ENCODE measurements at regions not wholly inside any gene's neighbourhood (a gene's known extent, or its start where the extent isn't known, plus 50 kb on each side); places are given as distances from the start of the nearest gene placed in this dataset.
"Not testable (repeated sequence)": the region's sequence is repeated elsewhere in the genome, so short reads cannot be mapped to it uniquely, and the experiment has no call there.

- Histone ChIP-seq H3K4me1 (ENCODE audit: insufficient read depth, low read length) (no peaks in the 10 kb centered on the region), H3K36me3 (ENCODE audit: insufficient read depth, low read length) (no peaks in the 10 kb centered on the region), H3K9me3 (ENCODE audit: low read depth, low read length) (no peaks in the 10 kb centered on the region), H2AFZ (ENCODE audit: low read length) (no peak overlapping the region), H3K27ac (ENCODE audit: low read depth, low read length) (no peak overlapping the region), H4K20me1 (ENCODE audit: insufficient read depth, low read length) (no peaks in the 10 kb centered on the region), H3K4me2 (ENCODE audit: insufficient read depth, low read length) (no peak overlapping the region), H3K27me3 (ENCODE audit: insufficient read depth, low read length) (no peaks in the 10 kb centered on the region), H3K4me3 (ENCODE audit: insufficient read depth, low read length) (no peak overlapping the region), H3K79me2 (ENCODE audit: insufficient read depth, low read length) (no peaks in the 10 kb centered on the region)
- no peak for DNase-seq (ENCODE audit: insufficient read length, low spot score, missing footprints)
- TF ChIP-seq CTCF (IDR thresholded peaks at IDR 0.05; ENCODE audit: extremely low read depth, low read depth, low read length) = no peak
These were observed 906.8 kb upstream of the SPRY2 start for GRCh38 chr13:81247711-81248110.

DNA sequence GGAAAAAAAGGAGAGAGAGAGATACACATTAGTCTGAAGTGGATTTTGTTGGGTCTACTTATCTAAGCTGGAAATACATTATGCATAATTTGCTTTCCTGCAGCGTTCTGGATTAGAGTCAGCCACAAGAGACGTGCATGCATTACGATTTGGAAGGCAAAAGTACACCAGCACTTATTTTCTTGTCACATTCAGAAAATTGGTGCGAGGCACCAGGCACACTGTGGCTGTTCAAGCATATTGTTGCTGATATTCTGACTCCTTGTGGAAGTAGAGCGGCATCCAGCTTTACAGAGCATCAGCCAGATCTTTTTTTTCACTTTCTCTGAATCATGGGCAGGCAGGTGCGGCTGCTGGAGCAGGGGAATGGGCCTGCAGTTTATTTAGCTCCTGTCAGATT, 905.6 kb upstream of the SPRY2 start:
- no peaks in the 10 kb centered on the region for H3K27me3 ChIP-seq (ENCODE audit: insufficient read depth, low read length)
- no peak overlapping the region for H3K27ac ChIP-seq (ENCODE audit: low read depth, low read length)
- no peak for TF ChIP-seq CTCF (IDR thresholded peaks at IDR 0.05; ENCODE audit: extremely low read depth, low read depth, low read length)
- H4K20me1 ChIP-seq (ENCODE audit: insufficient read depth, low read length) = no peaks in the 10 kb centered on the region
- no peak overlapping the region for H3K4me3 ChIP-seq (ENCODE audit: insufficient read depth, low read length)
- H3K36me3 ChIP-seq (ENCODE audit: insufficient read depth, low read length) = no peaks in the 10 kb centered on the region
- H3K79me2 ChIP-seq (ENCODE audit: insufficient read depth, low read length) = no peaks in the 10 kb centered on the region
- no peak overlapping the region for H2AFZ ChIP-seq (ENCODE audit: low read length)
- no peaks in the 10 kb centered on the region for H3K9me3 ChIP-seq (ENCODE audit: low read depth, low read length)
- no peaks in the 10 kb centered on the region for H3K4me1 ChIP-seq (ENCODE audit: insufficient read depth, low read length)
- no peak for DNase-seq (ENCODE audit: insufficient read length, low spot score, missing footprints)
- no peak overlapping the region for H3K4me2 ChIP-seq (ENCODE audit: insufficient read depth, low read length)

GRCh38 chr13:81244011-81244410, 903.1 kb upstream of the SPRY2 start:
- no peak for TF ChIP-seq CTCF (IDR thresholded peaks at IDR 0.05; ENCODE audit: extremely low read depth, low read depth, low read length)
- Histone ChIP-seq H3K4me2 (ENCODE audit: insufficient read depth, low read length) (no peak overlapping the region), H3K4me1 (ENCODE audit: insufficient read depth, low read length) (no peaks in the 10 kb centered on the region), H2AFZ (ENCODE audit: low read length) (no peak overlapping the region), H4K20me1 (ENCODE audit: insufficient read depth, low read length) (no peaks in the 10 kb centered on the region), H3K27ac (ENCODE audit: low read depth, low read length) (no peak overlapping the region), H3K4me3 (ENCODE audit: insufficient read depth, low read length) (no peak overlapping the region), H3K27me3 (ENCODE audit: insufficient read depth, low read length) (no peaks in the 10 kb centered on the region), H3K9me3 (ENCODE audit: low read depth, low read length) (no peaks in the 10 kb centered on the region), H3K79me2 (ENCODE audit: insufficient read depth, low read length) (no peaks in the 10 kb centered on the region), H3K36me3 (ENCODE audit: insufficient read depth, low read length) (no peaks in the 10 kb centered on the region)
- no peak for DNase-seq (ENCODE audit: insufficient read length, low spot score, missing footprints)

DNA sequence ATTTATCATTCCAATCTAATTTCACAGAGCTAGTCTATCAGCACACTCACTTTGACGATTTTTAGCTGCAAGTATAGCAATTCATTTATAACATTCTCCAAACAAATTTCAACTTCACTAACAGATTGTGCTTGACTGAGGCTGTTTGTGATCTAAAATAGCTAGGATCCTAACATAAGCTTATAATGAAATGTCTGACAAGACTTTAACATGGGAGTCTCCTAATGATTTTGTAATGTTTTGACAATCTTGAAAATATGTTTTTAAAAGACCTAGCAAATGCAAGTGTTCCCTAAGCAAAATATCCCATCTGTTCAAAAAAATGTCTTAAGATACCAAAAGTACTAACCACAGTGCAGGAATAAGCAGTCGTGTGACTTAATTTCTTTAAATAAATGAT, 889.5 kb upstream of the SPRY2 start:
- peaks cover 2% of the 10 kb centered on the region for H3K9me3 ChIP-seq (ENCODE audit: low read depth, low read length)
- H2AFZ ChIP-seq (ENCODE audit: low read length) = no peak overlapping the region
- no peak overlapping the region for H3K4me2 ChIP-seq (ENCODE audit: insufficient read depth, low read length)
- H3K79me2 ChIP-seq (ENCODE audit: insufficient read depth, low read length) = no peaks in the 10 kb centered on the region
- no peak overlapping the region for H3K4me3 ChIP-seq (ENCODE audit: insufficient read depth, low read length)
- no peaks in the 10 kb centered on the region for H3K36me3 ChIP-seq (ENCODE audit: insufficient read depth, low read length)
- no peak for DNase-seq (ENCODE audit: insufficient read length, low spot score, missing footprints)
- no peaks in the 10 kb centered on the region for H3K27me3 ChIP-seq (ENCODE audit: insufficient read depth, low read length)
- no peak overlapping the region for H3K27ac ChIP-seq (ENCODE audit: low read depth, low read length)
- no peak for TF ChIP-seq CTCF (IDR thresholded peaks at IDR 0.05; ENCODE audit: extremely low read depth, low read depth, low read length)
- no peaks in the 10 kb centered on the region for H4K20me1 ChIP-seq (ENCODE audit: insufficient read depth, low read length)
- H3K4me1 ChIP-seq (ENCODE audit: insufficient read depth, low read length) = no peaks in the 10 kb centered on the region

DNA sequence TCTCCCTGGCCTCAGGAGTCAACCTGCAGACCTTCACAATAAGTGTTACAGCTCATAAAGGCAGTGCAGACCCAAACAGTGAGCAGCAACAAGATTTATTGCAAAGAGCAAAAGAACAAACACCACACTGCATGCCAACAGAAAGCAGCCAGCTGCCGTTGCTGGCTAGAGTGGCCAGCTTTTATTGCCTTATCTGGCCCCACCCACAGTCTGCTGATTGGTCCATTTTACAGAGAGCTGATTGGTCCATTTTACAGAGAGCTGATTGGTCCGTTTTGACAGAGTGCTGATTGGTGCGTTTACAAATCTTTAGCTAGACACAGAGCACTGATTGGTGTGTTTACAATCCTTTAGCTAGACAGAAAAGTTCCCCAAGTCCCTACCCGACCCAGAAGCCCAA, 885.9 kb upstream of the SPRY2 start:
- H3K4me1 ChIP-seq (ENCODE audit: insufficient read depth, low read length); H3K4me2 ChIP-seq (ENCODE audit: insufficient read depth, low read length); H3K4me3 ChIP-seq (ENCODE audit: insufficient read depth, low read length); H3K27me3 ChIP-seq (ENCODE audit: insufficient read depth, low read length); H4K20me1 ChIP-seq (ENCODE audit: insufficient read depth, low read length); H3K36me3 ChIP-seq (ENCODE audit: insufficient read depth, low read length); H3K27ac ChIP-seq (ENCODE audit: low read depth, low read length); H2AFZ ChIP-seq (ENCODE audit: low read length); DNase-seq (ENCODE audit: insufficient read length, low spot score, missing footprints); H3K9me3 ChIP-seq (ENCODE audit: low read depth, low read length); H3K79me2 ChIP-seq (ENCODE audit: insufficient read depth, low read length): not testable (repeated sequence)

All from osteoblast (primary cell).